T-helper 1 cell treated with Interleukin-12 subunit alpha and Interleukin-12 subunit beta and Interleukin-4 antibody, amounts not matched to agents 30 μg/mL and 1 μg/mL, for 36 hours (primary cell): ENCODE measurements at regions not wholly inside any gene's neighbourhood (a gene's known extent, or its start where the extent isn't known, plus 50 kb on each side); places are given as distances from the start of the nearest gene placed in this dataset.
"Not testable (repeated sequence)": the region's sequence is repeated elsewhere in the genome, so short reads cannot be mapped to it uniquely, and the experiment has no call there.

ENCODE experiments used
- H3K27ac Mint-ChIP-seq: one replicate; pipeline ENCODE4 v1.8.0; 2021; ENCODE audit warnings: mild to moderate bottlenecking, mixed read lengths
- H3K27me3 Mint-ChIP-seq: one replicate; pipeline ENCODE4 v1.8.0; 2021; ENCODE audit warnings: low read depth, mixed read lengths
- H3K36me3 Mint-ChIP-seq: one replicate; pipeline ENCODE4 v1.8.0; 2021; ENCODE audit warnings: low read depth, mixed read lengths
- H3K4me1 Mint-ChIP-seq: one replicate; pipeline ENCODE4 v1.8.0; 2021; ENCODE audit warnings: low read depth, mixed read lengths
- H3K4me3 Mint-ChIP-seq: one replicate; pipeline ENCODE4 v1.8.0; 2021; ENCODE audit warnings: mild to moderate bottlenecking, moderate library complexity, mixed read lengths
- H3K9me3 Mint-ChIP-seq: one replicate; pipeline ENCODE4 v1.8.0; 2021; ENCODE audit warnings: mixed read lengths

- no peaks in the 10 kb centered on the region for H3K36me3 Mint-ChIP-seq
- H3K4me3 Mint-ChIP-seq = no peak overlapping the region
These were observed 281.7 kb upstream of the GK2 start for GRCh38 chr4:79689740-79690139.

GRCh38 chr4:79688691-79689090 lies 280.7 kb upstream of the GK2 start:
- H3K27ac Mint-ChIP-seq = no peak overlapping the region
- H3K36me3 Mint-ChIP-seq = no peaks in the 10 kb centered on the region
- no peaks in the 10 kb centered on the region for H3K9me3 Mint-ChIP-seq
- H3K4me3 Mint-ChIP-seq = no peak overlapping the region
- H3K27me3 Mint-ChIP-seq = no peaks in the 10 kb centered on the region
- no peaks in the 10 kb centered on the region for H3K4me1 Mint-ChIP-seq

More at GRCh38 chr4:79689740-79690139, 281.7 kb upstream of the GK2 start:
- H3K4me1 Mint-ChIP-seq = no peaks in the 10 kb centered on the region
- H3K27me3 Mint-ChIP-seq = no peaks in the 10 kb centered on the region
- no peaks in the 10 kb centered on the region for H3K9me3 Mint-ChIP-seq
- H3K27ac Mint-ChIP-seq = no peak overlapping the region

GRCh38 chr4:79687006-79687405 lies 279.0 kb upstream of the GK2 start:
- Mint-ChIP-seq H3K36me3 (no peaks in the 10 kb centered on the region), H3K4me1 (no peaks in the 10 kb centered on the region), H3K4me3 (no peak overlapping the region), H3K27me3 (no peaks in the 10 kb centered on the region), H3K27ac (no peak overlapping the region), H3K9me3 (no peaks in the 10 kb centered on the region)

- H3K4me1 Mint-ChIP-seq = no peaks in the 10 kb centered on the region
- no peak overlapping the region for H3K27ac Mint-ChIP-seq
- no peaks in the 10 kb centered on the region for H3K27me3 Mint-ChIP-seq
- no peaks in the 10 kb centered on the region for H3K36me3 Mint-ChIP-seq
- H3K4me3 Mint-ChIP-seq = no peak overlapping the region
- H3K9me3 Mint-ChIP-seq = no peaks in the 10 kb centered on the region
These were observed 277.5 kb upstream of the GK2 start for GRCh38 chr4:79685542-79685941.

- no peaks in the 10 kb centered on the region for H3K4me1 Mint-ChIP-seq
- H3K4me3 Mint-ChIP-seq = no peak overlapping the region
- no peaks in the 10 kb centered on the region for H3K27me3 Mint-ChIP-seq
- H3K36me3 Mint-ChIP-seq = no peaks in the 10 kb centered on the region
- H3K27ac Mint-ChIP-seq = no peak overlapping the region
- no peaks in the 10 kb centered on the region for H3K9me3 Mint-ChIP-seq
These were observed 276.5 kb upstream of the GK2 start for GRCh38 chr4:79684516-79684915.

GRCh38 chr4:79682801-79683530 lies 274.9 kb upstream of the GK2 start:
- Mint-ChIP-seq H3K4me3 (no peak overlapping the region), H3K9me3 (no peaks in the 10 kb centered on the region), H3K36me3 (no peaks in the 10 kb centered on the region), H3K27ac (no peak overlapping the region), H3K27me3 (no peaks in the 10 kb centered on the region), H3K4me1 (no peaks in the 10 kb centered on the region)

- no peaks in the 10 kb centered on the region for H3K9me3 Mint-ChIP-seq
- H3K4me3 Mint-ChIP-seq = no peak overlapping the region
- H3K27me3 Mint-ChIP-seq = no peaks in the 10 kb centered on the region
- no peaks in the 10 kb centered on the region for H3K36me3 Mint-ChIP-seq
- H3K27ac Mint-ChIP-seq = no peak overlapping the region
- H3K4me1 Mint-ChIP-seq = no peaks in the 10 kb centered on the region
These were observed 274.1 kb upstream of the GK2 start for GRCh38 chr4:79682161-79682560.

GRCh38 chr4:79679859-79680258 lies 271.8 kb upstream of the GK2 start:
- Mint-ChIP-seq H3K9me3 (no peaks in the 10 kb centered on the region), H3K36me3 (no peaks in the 10 kb centered on the region), H3K4me1 (no peaks in the 10 kb centered on the region), H3K4me3 (no peak overlapping the region), H3K27ac (no peak overlapping the region), H3K27me3 (no peaks in the 10 kb centered on the region)

- H3K27ac Mint-ChIP-seq = no peak overlapping the region
- H3K4me1 Mint-ChIP-seq = no peaks in the 10 kb centered on the region
- no peak overlapping the region for H3K4me3 Mint-ChIP-seq
- no peaks in the 10 kb centered on the region for H3K36me3 Mint-ChIP-seq
- H3K27me3 Mint-ChIP-seq = no peaks in the 10 kb centered on the region
- H3K9me3 Mint-ChIP-seq = no peaks in the 10 kb centered on the region
These were observed 270.6 kb upstream of the GK2 start for GRCh38 chr4:79678472-79679202.

- no peaks in the 10 kb centered on the region for H3K9me3 Mint-ChIP-seq
- no peak overlapping the region for H3K4me3 Mint-ChIP-seq
- no peaks in the 10 kb centered on the region for H3K4me1 Mint-ChIP-seq
- no peaks in the 10 kb centered on the region for H3K27me3 Mint-ChIP-seq
- H3K27ac Mint-ChIP-seq = no peak overlapping the region
- H3K36me3 Mint-ChIP-seq = no peaks in the 10 kb centered on the region
These were observed 268.7 kb upstream of the GK2 start for GRCh38 chr4:79676705-79677104.

GRCh38 chr4:79674906-79675305 lies 266.9 kb upstream of the GK2 start:
- H3K27ac Mint-ChIP-seq, H3K27me3 Mint-ChIP-seq, H3K4me1 Mint-ChIP-seq, H3K36me3 Mint-ChIP-seq, H3K9me3 Mint-ChIP-seq, H3K4me3 Mint-ChIP-seq: not testable (repeated sequence)

- Mint-ChIP-seq H3K4me3 (no peak overlapping the region), H3K27ac (no peak overlapping the region)
These were observed 265.9 kb upstream of the GK2 start for GRCh38 chr4:79673898-79674297.

GRCh38 chr4:79673377-79673776 lies 265.3 kb upstream of the GK2 start:
- Mint-ChIP-seq H3K4me3 (no peak overlapping the region), H3K4me1 (no peaks in the 10 kb centered on the region), H3K9me3 (peaks cover 5% of the 10 kb centered on the region), H3K27ac (no peak overlapping the region), H3K36me3 (no peaks in the 10 kb centered on the region), H3K27me3 (no peaks in the 10 kb centered on the region)

More at GRCh38 chr4:79673898-79674297, 265.9 kb upstream of the GK2 start:
- H3K4me1 Mint-ChIP-seq = no peaks in the 10 kb centered on the region
- no peaks in the 10 kb centered on the region for H3K27me3 Mint-ChIP-seq
- peaks cover 5% of the 10 kb centered on the region for H3K9me3 Mint-ChIP-seq
- no peaks in the 10 kb centered on the region for H3K36me3 Mint-ChIP-seq

- no peak overlapping the region for H3K27ac Mint-ChIP-seq
- no peaks in the 10 kb centered on the region for H3K4me1 Mint-ChIP-seq
- peaks cover 5% of the 10 kb centered on the region for H3K9me3 Mint-ChIP-seq
- H3K36me3 Mint-ChIP-seq = no peaks in the 10 kb centered on the region
- no peak overlapping the region for H3K4me3 Mint-ChIP-seq
- no peaks in the 10 kb centered on the region for H3K27me3 Mint-ChIP-seq
These were observed 258.8 kb upstream of the GK2 start for GRCh38 chr4:79666875-79667274.

GRCh38 chr4:79666112-79666511 lies 258.1 kb upstream of the GK2 start:
- Mint-ChIP-seq H3K4me1 (no peaks in the 10 kb centered on the region), H3K27me3 (no peaks in the 10 kb centered on the region), H3K4me3 (no peak overlapping the region), H3K9me3 (peaks cover 5% of the 10 kb centered on the region), H3K36me3 (no peaks in the 10 kb centered on the region), H3K27ac (no peak overlapping the region)
